Activated CD4-positive, alpha-beta T cell treated with anti-CD3 and anti-CD28 coated beads, Interleukin-2, amount 50 U/mL, for 16 hours (primary cell): ENCODE measurements at regions not wholly inside any gene's neighbourhood (a gene's known extent, or its start where the extent isn't known, plus 50 kb on each side); places are given as distances from the start of the nearest gene placed in this dataset.
"Not testable (repeated sequence)": the region's sequence is repeated elsewhere in the genome, so short reads cannot be mapped to it uniquely, and the experiment has no call there.

Source experiments
- DNase-seq: peaks from one replicate; pipeline ENCODE4 v3.0.0-alpha.2; 2020

- DNase-seq = no peak
Observed at GRCh38 chr5:53733853-53734252, 173.4 kb downstream of the NDUFS4 start.

GRCh38 chr5:53738105-53738504 lies 177.7 kb downstream of the NDUFS4 start:
- no peak for DNase-seq

- DNase-seq = no peak
Observed at GRCh38 chr5:53739111-53739510, 178.7 kb downstream of the NDUFS4 start.

- no peak for DNase-seq
Observed at GRCh38 chr5:53749621-53750020, 189.2 kb downstream of the NDUFS4 start.

GRCh38 chr5:53752282-53752681 lies 191.8 kb downstream of the NDUFS4 start:
- DNase-seq = not testable (repeated sequence)

GRCh38 chr5:53766673-53767072 lies 206.2 kb downstream of the NDUFS4 start:
- no peak for DNase-seq

- peak; percentile 39 for DNase-seq
Observed at GRCh38 chr5:53777864-53778618, 217.6 kb downstream of the NDUFS4 start.

GRCh38 chr5:53779541-53779981 lies 219.1 kb downstream of the NDUFS4 start:
- DNase-seq = peak; percentile 58

GRCh38 chr5:53782620-53783019 lies 222.2 kb downstream of the NDUFS4 start:
- no peak for DNase-seq

- DNase-seq = no peak
Observed at GRCh38 chr5:53783624-53784228, 223.3 kb downstream of the NDUFS4 start.

GRCh38 chr5:53784596-53784995 lies 224.2 kb downstream of the NDUFS4 start:
- no peak for DNase-seq

GRCh38 chr5:53785924-53786323 lies 225.5 kb downstream of the NDUFS4 start:
- DNase-seq = no peak

GRCh38 chr5:53790026-53790425 lies 229.6 kb downstream of the NDUFS4 start:
- DNase-seq = no peak

- DNase-seq = no peak
Observed at GRCh38 chr5:53792338-53792737, 231.9 kb downstream of the NDUFS4 start.

GRCh38 chr5:53799644-53800043 lies 239.2 kb downstream of the NDUFS4 start:
- DNase-seq = not testable (repeated sequence)

GRCh38 chr5:53808392-53808791 lies 248.0 kb downstream of the NDUFS4 start:
- DNase-seq = not testable (repeated sequence)

- no peak for DNase-seq
Observed at GRCh38 chr5:53814819-53815218, 254.4 kb downstream of the NDUFS4 start.

- DNase-seq = no peak
Observed at GRCh38 chr5:53815471-53815870, 255.0 kb downstream of the NDUFS4 start.

GRCh38 chr5:53817183-53817582 lies 256.7 kb downstream of the NDUFS4 start:
- no peak for DNase-seq

GRCh38 chr5:53819482-53819881 lies 259.0 kb downstream of the NDUFS4 start:
- no peak for DNase-seq

GRCh38 chr5:53820119-53820801 lies 259.8 kb downstream of the NDUFS4 start:
- no peak for DNase-seq

GRCh38 chr5:53820802-53821171 lies 260.3 kb downstream of the NDUFS4 start:
- DNase-seq = no peak

- DNase-seq = no peak
Observed at GRCh38 chr5:53825016-53825415, 264.6 kb downstream of the NDUFS4 start.

- DNase-seq = no peak
Observed at GRCh38 chr5:53825926-53826325, 265.5 kb downstream of the NDUFS4 start.
